ENCODE measurements at regions not wholly inside any gene's neighbourhood (a gene's known extent, or its start where the extent isn't known, plus 50 kb on each side); places are given as distances from the start of the nearest gene placed in this dataset.

- CTCF ChIA-PET: no interaction called here
- TF ChIP-seq FOXM1 (IDR thresholded peaks at IDR 0.05; ENCODE audit: borderline replicate concordance): no peak
- TF ChIP-seq NFRKB (IDR thresholded peaks at IDR 0.05): no peak
- TF ChIP-seq FOXK2 (IDR thresholded peaks at IDR 0.05): no peak
- no peak for TF ChIP-seq ELF4 (IDR thresholded peaks at IDR 0.05)
- TF ChIP-seq ARNT (IDR thresholded peaks at IDR 0.05): no peak
- no peak for TF ChIP-seq LEF1 (IDR thresholded peaks at IDR 0.05; ENCODE audit: borderline replicate concordance)
- TF ChIP-seq FOXA1 (IDR thresholded peaks at IDR 0.05): no peak
- no peak for TF ChIP-seq ZNF384 (IDR thresholded peaks at IDR 0.05)
- TF ChIP-seq L3MBTL2 (conservative IDR thresholded peaks at IDR 0.05): no peak
- TF ChIP-seq SUZ12 (IDR thresholded peaks at IDR 0.05): no peak
- TF ChIP-seq TARDBP (IDR thresholded peaks at IDR 0.05): no peak
- TF ChIP-seq PKNOX1 (IDR thresholded peaks at IDR 0.05): no peak
- no peak for TF ChIP-seq CTBP1 (IDR thresholded peaks at IDR 0.05; ENCODE audit: borderline replicate concordance)
- no peak for TF ChIP-seq SP1 (IDR thresholded peaks at IDR 0.05)
- no peak for TF ChIP-seq BHLHE40 (IDR thresholded peaks at IDR 0.05; ENCODE audit: borderline replicate concordance)
- no peak for TF ChIP-seq HDGF (IDR thresholded peaks at IDR 0.05; ENCODE audit: borderline replicate concordance)
- POLR2A ChIA-PET: no interaction called here
- no peak for DNase-seq (ENCODE audit: extremely low spot score)
Observed at GRCh38 chr11:36822829-36823228, 224.8 kb upstream of the RAG2 start.

GRCh38 chr11:36818410-36818809 is 220.4 kb upstream of the RAG2 start:
- no peak for TF ChIP-seq NFRKB (IDR thresholded peaks at IDR 0.05)
- TF ChIP-seq PKNOX1 (IDR thresholded peaks at IDR 0.05): no peak
- no peak for TF ChIP-seq TARDBP (IDR thresholded peaks at IDR 0.05)
- TF ChIP-seq SUZ12 (IDR thresholded peaks at IDR 0.05): no peak
- TF ChIP-seq L3MBTL2 (conservative IDR thresholded peaks at IDR 0.05): no peak
- no peak for TF ChIP-seq FOXA1 (IDR thresholded peaks at IDR 0.05)
- no peak for TF ChIP-seq ARNT (IDR thresholded peaks at IDR 0.05)
- TF ChIP-seq FOXM1 (IDR thresholded peaks at IDR 0.05; ENCODE audit: borderline replicate concordance): no peak
- TF ChIP-seq ELF4 (IDR thresholded peaks at IDR 0.05): no peak
- no peak for TF ChIP-seq LEF1 (IDR thresholded peaks at IDR 0.05; ENCODE audit: borderline replicate concordance)
- CTCF ChIA-PET: interaction anchor here (1.4 kb wide), 1 partner anchor 13 kb away, joined by 4 read pairs; no protein-coding TSS in a partner anchor
- DNase-seq (ENCODE audit: extremely low spot score): peak; percentile 28
- POLR2A ChIA-PET: no interaction called here

- no peak for DNase-seq (ENCODE audit: extremely low spot score)
- TF ChIP-seq PKNOX1 (IDR thresholded peaks at IDR 0.05): no peak
- no peak for TF ChIP-seq SP1 (IDR thresholded peaks at IDR 0.05)
- no peak for TF ChIP-seq L3MBTL2 (conservative IDR thresholded peaks at IDR 0.05)
- TF ChIP-seq ZNF384 (IDR thresholded peaks at IDR 0.05): no peak
- TF ChIP-seq ARNT (IDR thresholded peaks at IDR 0.05): no peak
- no peak for TF ChIP-seq HDGF (IDR thresholded peaks at IDR 0.05; ENCODE audit: borderline replicate concordance)
Observed at GRCh38 chr11:36817336-36817965, 219.4 kb upstream of the RAG2 start.

GRCh38 chr11:36809303-36809702 is 211.3 kb upstream of the RAG2 start:
- ChIA-PET CTCF (interaction anchor here (1.0 kb wide), 1 partner anchor 16 kb away, joined by 3 read pairs; no protein-coding TSS in a partner anchor), POLR2A (no interaction called here)
- DNase-seq (ENCODE audit: extremely low spot score): no peak
- no peak for TF ChIP-seq FOXM1 (IDR thresholded peaks at IDR 0.05; ENCODE audit: borderline replicate concordance)
- TF ChIP-seq SP1 (IDR thresholded peaks at IDR 0.05): no peak
- no peak for TF ChIP-seq LEF1 (IDR thresholded peaks at IDR 0.05; ENCODE audit: borderline replicate concordance)
- TF ChIP-seq FOXA1 (IDR thresholded peaks at IDR 0.05): no peak
- TF ChIP-seq FOXK2 (IDR thresholded peaks at IDR 0.05): no peak

More at GRCh38 chr11:36817336-36817965, 219.4 kb upstream of the RAG2 start:
- CTCF ChIA-PET: interaction anchor here (1.4 kb wide), 1 partner anchor 12 kb away, joined by 4 read pairs; no protein-coding TSS in a partner anchor
- POLR2A ChIA-PET: no interaction called here

GRCh38 chr11:36807871-36808270 is 209.8 kb upstream of the RAG2 start:
- POLR2A ChIA-PET: no interaction called here
- no peak for DNase-seq (ENCODE audit: extremely low spot score)
- CTCF ChIA-PET: no interaction called here
- TF ChIP-seq FOXA1 (IDR thresholded peaks at IDR 0.05): no peak
- TF ChIP-seq ZNF384 (IDR thresholded peaks at IDR 0.05): no peak
- TF ChIP-seq SP1 (IDR thresholded peaks at IDR 0.05): no peak
- no peak for TF ChIP-seq LEF1 (IDR thresholded peaks at IDR 0.05; ENCODE audit: borderline replicate concordance)
- TF ChIP-seq ARNT (IDR thresholded peaks at IDR 0.05): no peak
- no peak for TF ChIP-seq FOXM1 (IDR thresholded peaks at IDR 0.05; ENCODE audit: borderline replicate concordance)
- TF ChIP-seq SUZ12 (IDR thresholded peaks at IDR 0.05): no peak
- TF ChIP-seq PKNOX1 (IDR thresholded peaks at IDR 0.05): no peak
- TF ChIP-seq L3MBTL2 (conservative IDR thresholded peaks at IDR 0.05): no peak
- no peak for TF ChIP-seq FOXK2 (IDR thresholded peaks at IDR 0.05)
- no peak for TF ChIP-seq NFRKB (IDR thresholded peaks at IDR 0.05)
- no peak for TF ChIP-seq ELF4 (IDR thresholded peaks at IDR 0.05)
- TF ChIP-seq CTBP1 (IDR thresholded peaks at IDR 0.05; ENCODE audit: borderline replicate concordance): no peak
- no peak for TF ChIP-seq HDGF (IDR thresholded peaks at IDR 0.05; ENCODE audit: borderline replicate concordance)
- no peak for TF ChIP-seq BHLHE40 (IDR thresholded peaks at IDR 0.05; ENCODE audit: borderline replicate concordance)
- TF ChIP-seq TARDBP (IDR thresholded peaks at IDR 0.05): no peak

- DNase-seq (ENCODE audit: extremely low spot score): no peak
- no peak for TF ChIP-seq SP1 (IDR thresholded peaks at IDR 0.05)
- no peak for TF ChIP-seq BHLHE40 (IDR thresholded peaks at IDR 0.05; ENCODE audit: borderline replicate concordance)
- TF ChIP-seq SUZ12 (IDR thresholded peaks at IDR 0.05): no peak
- TF ChIP-seq LEF1 (IDR thresholded peaks at IDR 0.05; ENCODE audit: borderline replicate concordance): no peak
- no peak for TF ChIP-seq PKNOX1 (IDR thresholded peaks at IDR 0.05)
- TF ChIP-seq HDGF (IDR thresholded peaks at IDR 0.05; ENCODE audit: borderline replicate concordance): no peak
- TF ChIP-seq L3MBTL2 (conservative IDR thresholded peaks at IDR 0.05): no peak
- TF ChIP-seq ZNF384 (IDR thresholded peaks at IDR 0.05): no peak
- CTCF ChIA-PET: interaction anchor here (0.5 kb wide), 1 partner anchor 9 kb away, joined by 4 read pairs; no protein-coding TSS in a partner anchor
- POLR2A ChIA-PET: no interaction called here
Observed at GRCh38 chr11:36803084-36803483, 205.0 kb upstream of the RAG2 start.
